SK-N-SH (cell line): ENCODE measurements at regions not wholly inside any gene's neighbourhood (a gene's known extent, or its start where the extent isn't known, plus 50 kb on each side); places are given as distances from the start of the nearest gene placed in this dataset.

Experiments used
- CTCF ChIA-PET: fragments of 300-600, 350-600 bp; formaldehyde crosslinking; extraction: SDS; loops from one replicate; lab custom pipeline; 2021; lab: Yijun Ruan, JAX
- POLR2A ChIA-PET: fragments of 350-600 bp; sonication (Branson Sonifier 250); formaldehyde crosslinking; extraction: SDS; loops from one replicate; lab custom pipeline; 2020; ENCODE audit warnings: antibody characterized with exemption, inconsistent platforms; lab: Yijun Ruan, JAX
- DNase-seq: peaks from one replicate; pipeline ENCODE4 v3.0.0; 2012
- H2AFZ ChIP-seq: fragments of 200-600 bp; sonication (generic); 2 replicates; pipeline ENCODE4 v1.8.1; 2016; ENCODE audit warnings: antibody characterized with exemption, mild to moderate bottlenecking, low read depth
- H3F3A ChIP-seq: fragments of 200-600 bp; sonication (generic); replicated peaks from 2 replicates; pipeline ENCODE3; 2016; ENCODE audit warnings: antibody characterized with exemption, mild to moderate bottlenecking; ENCODE audit not compliant: insufficient read depth
- H3K27ac ChIP-seq, 2 experiments: fragments of 200-500 bp in 1 of 2; fragments of 200-600 bp in 1 of 2; sonication (Bioruptor generic) in 1 of 2; sonication (generic), shearing (Covaris generic) in 1 of 2; 2 replicates each; pipeline versions ENCODE4 v1.5.1 to v1.6.1; 2014 to 2016; ENCODE audit warnings: low read depth in 2 of 2, inconsistent platforms in 1 of 2, low read length in 1 of 2, mild to moderate bottlenecking in 1 of 2, mixed read lengths in 1 of 2
- H3K27me3 ChIP-seq: fragments of 200-600 bp; sonication (generic), shearing (Covaris generic); 2 replicates; pipeline ENCODE4 v1.6.1; 2016; ENCODE audit warnings: mixed run types; ENCODE audit not compliant: insufficient read depth
- H3K36me3 ChIP-seq, 2 experiments: fragments of 200-500 bp in 1 of 2; fragments of 200-600 bp in 1 of 2; sonication (Bioruptor generic) in 1 of 2; sonication (generic) in 1 of 2; replicated peaks in 1 of 2; 2 replicates each; pipeline versions ENCODE3 to v1.5.1; 2014 to 2016; ENCODE audit warnings: low read length in 1 of 2, mild to moderate bottlenecking in 1 of 2; ENCODE audit not compliant: insufficient read depth in 2 of 2, control insufficient read depth in 1 of 2
- H3K4me1 ChIP-seq, 2 experiments: fragments of 200-500 bp in 1 of 2; fragments of 200-600 bp in 1 of 2; sonication (Bioruptor generic) in 1 of 2; sonication (generic), shearing (Covaris generic) in 1 of 2; 2 replicates each; pipeline versions ENCODE4 v1.5.1 to v1.6.1; 2014 to 2016; ENCODE audit warnings: low read depth in 1 of 2, low read length in 1 of 2, mixed run types in 1 of 2; ENCODE audit not compliant: insufficient read depth in 2 of 2, control insufficient read depth in 1 of 2
- H3K4me2 ChIP-seq: fragments of 200-600 bp; sonication (generic), shearing (Covaris generic); 2 replicates; pipeline ENCODE4 v1.6.1; 2017; ENCODE audit warnings: mixed run types
- H3K4me3 ChIP-seq, 2 experiments: fragments of 200-500 bp in 1 of 2; fragments of 200-600 bp in 1 of 2; sonication (Bioruptor generic) in 1 of 2; sonication (generic), shearing (Covaris generic) in 1 of 2; 2 replicates each; pipeline versions ENCODE4 v1.5.1 to v1.8.1; 2014 to 2016; ENCODE audit warnings: low read depth in 2 of 2, inconsistent platforms in 1 of 2, low read length in 1 of 2, mild to moderate bottlenecking in 1 of 2, mixed read lengths in 1 of 2, moderate library complexity in 1 of 2
- H3K79me2 ChIP-seq: fragments of 200-600 bp; sonication (generic); 2 replicates; pipeline ENCODE4 v1.8.1; 2017; ENCODE audit warnings: mild to moderate bottlenecking; ENCODE audit not compliant: insufficient read depth
- H3K9ac ChIP-seq: fragments of 200-600 bp; sonication (generic); 2 replicates; pipeline ENCODE4 v1.6.1; 2017; ENCODE audit warnings: mixed run types
- H3K9me2 ChIP-seq: fragments of 200-600 bp; sonication (generic); 2 replicates; pipeline ENCODE4 v1.6.1; 2017; ENCODE audit warnings: mixed run types
- H3K9me3 ChIP-seq: fragments of 200-600 bp; sonication (generic); 2 replicates; pipeline ENCODE4 v1.6.1; 2017; ENCODE audit warnings: mixed run types, mild to moderate bottlenecking, moderate library complexity
- H4K20me1 ChIP-seq: fragments of 200-600 bp; sonication (generic); 2 replicates; pipeline ENCODE4 v1.6.1; 2017; ENCODE audit warnings: mild to moderate bottlenecking, mixed run types; ENCODE audit not compliant: insufficient read depth
- CHD2 ChIP-seq: fragments of 150-350 bp; IDR thresholded peaks from 2 replicates; pipeline ENCODE4 v1.6.1; 2018; ENCODE audit warnings: low read length; ENCODE audit not compliant: partially characterized antibody
- ELF1 ChIP-seq: IDR thresholded peaks from 2 replicates; pipeline ENCODE4 v1.4.0; 2012
- EZH2phosphoT487 ChIP-seq: fragments of 200-600 bp; sonication (generic); IDR thresholded peaks from 2 replicates; pipeline ENCODE4 v1.6.1; 2017; ENCODE audit warnings: low read depth, mixed run types, mild to moderate bottlenecking, antibody characterized with exemption, moderate library complexity, borderline replicate concordance
- FOXM1 ChIP-seq: IDR thresholded peaks from 2 replicates; pipeline ENCODE4 v1.4.0; 2012; ENCODE audit warnings: low read depth, mild to moderate bottlenecking
- GABPA ChIP-seq: IDR thresholded peaks from 2 replicates; pipeline ENCODE4 v1.4.0; 2012; ENCODE audit warnings: low read depth, mild to moderate bottlenecking
- GATA2 ChIP-seq: sonication (generic); formaldehyde crosslinking; IDR thresholded peaks from 2 replicates; pipeline ENCODE4 v1.5.0; 2020; ENCODE audit warnings: mild to moderate bottlenecking, missing genetic modification reagents
- NFIC ChIP-seq: IDR thresholded peaks from 2 replicates; pipeline ENCODE4 v1.4.0; 2012; ENCODE audit warnings: borderline replicate concordance
- NRF1 ChIP-seq: IDR thresholded peaks from 2 replicates; pipeline ENCODE4 v1.6.1; 2012; ENCODE audit warnings: low read depth, mild to moderate bottlenecking, low read length
- RAD21 ChIP-seq: IDR thresholded peaks from 2 replicates; pipeline ENCODE4 v1.6.1; 2012; ENCODE audit warnings: mild to moderate bottlenecking, low read length
- RCOR1 ChIP-seq: fragments of 150-350 bp; IDR thresholded peaks from 2 replicates; pipeline ENCODE4 v1.6.1; 2017; ENCODE audit warnings: antibody characterized with exemption, low read length
- SMC3 ChIP-seq: IDR thresholded peaks from 2 replicates; pipeline ENCODE4 v1.6.1; 2012; ENCODE audit warnings: low read depth, low read length, improper control_type of control experiment
- TCF12 ChIP-seq: IDR thresholded peaks from 2 replicates; pipeline ENCODE4 v1.4.0; 2012
- TEAD4 ChIP-seq: IDR thresholded peaks from 2 replicates; pipeline ENCODE4 v1.4.0; 2012; ENCODE audit warnings: mild to moderate bottlenecking, borderline replicate concordance; ENCODE audit not compliant: insufficient read depth
- TF ChIP-seq, protein P1 (sequence below): IDR thresholded peaks from 2 replicates; pipeline ENCODE4; 2012
- TF ChIP-seq, protein P2 (sequence below): IDR thresholded peaks from 2 replicates; pipeline ENCODE4 v1.4.0; 2012; ENCODE audit warnings: low read depth, borderline replicate concordance
- TF ChIP-seq, protein P3 (sequence below): IDR thresholded peaks from 2 replicates; pipeline ENCODE4 v1.4.0; 2012; ENCODE audit warnings: low read depth
- TF ChIP-seq, protein P4 (sequence below): fragments of 150-350 bp; IDR thresholded peaks from 2 replicates; pipeline ENCODE4 v1.6.1; 2016; ENCODE audit warnings: mild to moderate bottlenecking, low read depth, low read length

DNA sequence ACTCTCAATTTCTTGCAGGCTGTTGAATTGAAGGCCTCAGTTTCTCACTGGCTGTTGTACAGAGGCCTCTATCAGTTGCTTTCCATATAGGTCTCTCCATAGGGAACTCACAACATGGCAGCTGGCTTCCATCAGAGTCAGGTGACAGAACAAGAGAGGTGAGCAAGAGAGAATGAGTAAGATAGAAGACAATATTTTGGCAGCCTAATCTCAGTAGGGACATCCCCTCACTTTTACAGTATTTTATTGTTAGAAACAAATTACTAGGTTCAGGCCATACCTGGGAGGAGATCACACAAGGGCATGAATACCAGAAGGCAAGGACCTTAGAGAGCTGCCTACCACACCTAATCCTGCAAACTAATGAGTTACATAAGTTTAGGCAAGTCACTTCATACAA, 162.8 kb downstream of the ATP6V1G3 start (continued):
- TF ChIP-seq, protein P1, sequence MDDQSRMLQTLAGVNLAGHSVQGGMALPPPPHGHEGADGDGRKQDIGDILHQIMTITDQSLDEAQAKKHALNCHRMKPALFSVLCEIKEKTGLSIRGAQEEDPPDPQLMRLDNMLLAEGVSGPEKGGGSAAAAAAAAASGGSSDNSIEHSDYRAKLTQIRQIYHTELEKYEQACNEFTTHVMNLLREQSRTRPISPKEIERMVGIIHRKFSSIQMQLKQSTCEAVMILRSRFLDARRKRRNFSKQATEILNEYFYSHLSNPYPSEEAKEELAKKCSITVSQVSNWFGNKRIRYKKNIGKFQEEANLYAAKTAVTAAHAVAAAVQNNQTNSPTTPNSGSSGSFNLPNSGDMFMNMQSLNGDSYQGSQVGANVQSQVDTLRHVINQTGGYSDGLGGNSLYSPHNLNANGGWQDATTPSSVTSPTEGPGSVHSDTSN, result no peak
- no peak for TF ChIP-seq NRF1
- TF ChIP-seq FOXM1, result no peak
- TF ChIP-seq TCF12, result no peak
- TF ChIP-seq TEAD4, result no peak
- no peak for TF ChIP-seq RCOR1

DNA sequence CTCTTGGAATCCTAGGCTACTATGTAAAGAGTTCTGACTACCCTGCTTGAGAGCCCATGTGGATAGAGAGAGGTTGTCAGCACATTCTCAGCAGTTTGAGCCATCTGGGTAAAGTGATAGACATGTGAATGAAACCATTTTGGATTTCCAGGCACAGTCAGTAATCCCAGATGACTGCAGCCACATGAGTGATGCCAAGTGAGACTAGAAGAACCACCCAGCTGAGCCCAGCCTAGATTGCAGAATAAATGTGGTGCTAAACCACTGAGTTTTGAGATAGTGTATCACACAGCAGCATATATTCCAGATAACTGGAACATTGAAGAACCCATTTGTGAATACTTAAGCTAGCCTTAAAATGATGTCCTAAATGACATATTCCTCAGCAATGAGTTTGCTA, 166.2 kb downstream of the ATP6V1G3 start:
- Histone ChIP-seq H4K20me1 (no peaks in the 10 kb centered on the region), H3F3A (no peaks in the 10 kb centered on the region), H2AFZ (no peak overlapping the region), H3K4me2 (no peak overlapping the region), H3K79me2 (no peaks in the 10 kb centered on the region), H3K9me2 (no peaks in the 10 kb centered on the region), H3K4me3 (no peak overlapping the region), H3K36me3 (peaks cover 0 to 4% of the 10 kb centered on the region in 2 experiments), H3K9me3 (no peaks in the 10 kb centered on the region), H3K27ac (no peak overlapping the region), H3K27me3 (no peaks in the 10 kb centered on the region), H3K4me1 (no peaks in the 10 kb centered on the region; a peak in 1 of 4 replicates), H3K9ac (no peak overlapping the region)
- no peak for TF ChIP-seq ELF1
- TF ChIP-seq NFIC, result no peak
- no peak for TF ChIP-seq RAD21
- TF ChIP-seq FOXM1, result no peak
- TF ChIP-seq GABPA, result no peak
- TF ChIP-seq, protein P2, sequence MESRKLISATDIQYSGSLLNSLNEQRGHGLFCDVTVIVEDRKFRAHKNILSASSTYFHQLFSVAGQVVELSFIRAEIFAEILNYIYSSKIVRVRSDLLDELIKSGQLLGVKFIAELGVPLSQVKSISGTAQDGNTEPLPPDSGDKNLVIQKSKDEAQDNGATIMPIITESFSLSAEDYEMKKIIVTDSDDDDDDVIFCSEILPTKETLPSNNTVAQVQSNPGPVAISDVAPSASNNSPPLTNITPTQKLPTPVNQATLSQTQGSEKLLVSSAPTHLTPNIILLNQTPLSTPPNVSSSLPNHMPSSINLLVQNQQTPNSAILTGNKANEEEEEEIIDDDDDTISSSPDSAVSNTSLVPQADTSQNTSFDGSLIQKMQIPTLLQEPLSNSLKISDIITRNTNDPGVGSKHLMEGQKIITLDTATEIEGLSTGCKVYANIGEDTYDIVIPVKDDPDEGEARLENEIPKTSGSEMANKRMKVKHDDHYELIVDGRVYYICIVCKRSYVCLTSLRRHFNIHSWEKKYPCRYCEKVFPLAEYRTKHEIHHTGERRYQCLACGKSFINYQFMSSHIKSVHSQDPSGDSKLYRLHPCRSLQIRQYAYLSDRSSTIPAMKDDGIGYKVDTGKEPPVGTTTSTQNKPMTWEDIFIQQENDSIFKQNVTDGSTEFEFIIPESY, result no peak
- TF ChIP-seq EZH2phosphoT487, result no peak
- TF ChIP-seq SMC3, result no peak
- no peak for TF ChIP-seq GATA2 (CRISPR knock-in tag)
- TF ChIP-seq, protein P3, sequence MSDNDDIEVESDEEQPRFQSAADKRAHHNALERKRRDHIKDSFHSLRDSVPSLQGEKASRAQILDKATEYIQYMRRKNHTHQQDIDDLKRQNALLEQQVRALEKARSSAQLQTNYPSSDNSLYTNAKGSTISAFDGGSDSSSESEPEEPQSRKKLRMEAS, result no peak
- TF ChIP-seq CHD2, result no peak
- TF ChIP-seq, protein P4, sequence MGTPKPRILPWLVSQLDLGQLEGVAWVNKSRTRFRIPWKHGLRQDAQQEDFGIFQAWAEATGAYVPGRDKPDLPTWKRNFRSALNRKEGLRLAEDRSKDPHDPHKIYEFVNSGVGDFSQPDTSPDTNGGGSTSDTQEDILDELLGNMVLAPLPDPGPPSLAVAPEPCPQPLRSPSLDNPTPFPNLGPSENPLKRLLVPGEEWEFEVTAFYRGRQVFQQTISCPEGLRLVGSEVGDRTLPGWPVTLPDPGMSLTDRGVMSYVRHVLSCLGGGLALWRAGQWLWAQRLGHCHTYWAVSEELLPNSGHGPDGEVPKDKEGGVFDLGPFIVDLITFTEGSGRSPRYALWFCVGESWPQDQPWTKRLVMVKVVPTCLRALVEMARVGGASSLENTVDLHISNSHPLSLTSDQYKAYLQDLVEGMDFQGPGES, result no peak
- ChIA-PET POLR2A (no interaction called here), CTCF (no interaction called here)
- no peak for DNase-seq
